HepG2 (cell line): ENCODE measurements at regions not wholly inside any gene's neighbourhood (a gene's known extent, or its start where the extent isn't known, plus 50 kb on each side); places are given as distances from the start of the nearest gene placed in this dataset.

Experiments
- BCL3 ChIP-seq: sonication (generic); formaldehyde crosslinking; IDR thresholded peaks from 2 replicates; pipeline ENCODE4 v1.5.1; 2020; ENCODE audit warnings: mild to moderate bottlenecking, missing genetic modification reagents, moderate library complexity
- BRCA1 ChIP-seq: sonication (generic); formaldehyde crosslinking; IDR thresholded peaks from 2 replicates; pipeline ENCODE4 v1.4.0; 2020; ENCODE audit warnings: missing genetic modification reagents
- GMEB2 ChIP-seq: IDR thresholded peaks from 2 replicates; pipeline ENCODE4 v1.6.1; 2016; ENCODE audit warnings: missing biosample characterization, missing genetic modification reagents, low read depth
- MYC ChIP-seq: sonication (generic); formaldehyde crosslinking; IDR thresholded peaks from 2 replicates; pipeline ENCODE4 v1.9.0; 2021; ENCODE audit warnings: missing genetic modification reagents, borderline replicate concordance
- NFE2L2 ChIP-seq: fragments of 150-350 bp; IDR thresholded peaks from 2 replicates; pipeline ENCODE4 v1.6.1; 2014; ENCODE audit warnings: low read length
- ZFP82 ChIP-seq: sonication (generic); formaldehyde crosslinking; IDR thresholded peaks from 2 replicates; pipeline ENCODE4 v1.5.1; 2020; ENCODE audit warnings: mild to moderate bottlenecking, missing genetic modification reagents, borderline replicate concordance
- ZFYVE20 ChIP-seq: sonication (generic); formaldehyde crosslinking; IDR thresholded peaks from 2 replicates; pipeline ENCODE4 v1.8.0; 2023; ENCODE audit warnings: low read depth, mild to moderate bottlenecking, moderate library complexity, missing genetic modification reagents, borderline replicate concordance
- ZNF674 ChIP-seq: sonication (generic); formaldehyde crosslinking; IDR thresholded peaks from 2 replicates; pipeline ENCODE4 v1.5.0; 2020; ENCODE audit warnings: low read depth, mild to moderate bottlenecking, missing genetic modification reagents
- ZNF773 ChIP-seq: sonication (generic); formaldehyde crosslinking; IDR thresholded peaks from 2 replicates; pipeline ENCODE4 v1.4.0; 2020; ENCODE audit warnings: missing genetic modification reagents, borderline replicate concordance

- no peak for TF ChIP-seq BCL3 (CRISPR knock-in tag)
- no peak for TF ChIP-seq BRCA1 (CRISPR knock-in tag)
- no peak for TF ChIP-seq MYC
- no peak for TF ChIP-seq ZNF773 (CRISPR knock-in tag)
- TF ChIP-seq NFE2L2, result no peak
- TF ChIP-seq ZFP82 (CRISPR knock-in tag), result no peak
- no peak for TF ChIP-seq ZNF674 (CRISPR knock-in tag)
- TF ChIP-seq ZFYVE20, result no peak
- no peak for TF ChIP-seq GMEB2
These were observed 98.2 kb downstream of the OLFM4 start for GRCh38 chr13:53126841-53127245.
